ENCODE measurements at regions not wholly inside any gene's neighbourhood (a gene's known extent, or its start where the extent isn't known, plus 50 kb on each side); places are given as distances from the start of the nearest gene placed in this dataset.
"Not testable (repeated sequence)": the region's sequence is repeated elsewhere in the genome, so short reads cannot be mapped to it uniquely, and the experiment has no call there.

DNA sequence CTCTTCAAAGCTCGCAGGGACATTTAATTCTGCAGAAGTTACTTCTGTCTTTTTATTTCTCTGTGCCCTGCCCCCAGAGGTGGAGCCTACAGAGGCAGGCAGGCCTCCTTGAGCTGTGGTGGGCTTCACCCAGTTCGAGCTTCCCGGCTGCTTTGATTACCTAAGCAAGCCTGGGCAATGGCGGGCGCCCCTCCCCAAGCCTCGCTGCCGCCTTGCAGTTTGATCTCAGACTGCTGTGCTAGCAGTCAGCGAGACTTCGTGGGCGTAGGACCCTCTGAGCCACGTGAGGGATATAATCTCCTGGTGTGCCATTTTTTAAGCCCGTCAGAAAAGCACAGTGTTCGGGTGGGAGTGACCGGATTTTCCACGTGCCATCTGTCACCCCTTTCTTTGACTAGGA lies 1322.9 kb upstream of the ACO1 start:
- DNase-seq (ENCODE audit: low read depth in 2 of 2) = not testable (repeated sequence)

DNA sequence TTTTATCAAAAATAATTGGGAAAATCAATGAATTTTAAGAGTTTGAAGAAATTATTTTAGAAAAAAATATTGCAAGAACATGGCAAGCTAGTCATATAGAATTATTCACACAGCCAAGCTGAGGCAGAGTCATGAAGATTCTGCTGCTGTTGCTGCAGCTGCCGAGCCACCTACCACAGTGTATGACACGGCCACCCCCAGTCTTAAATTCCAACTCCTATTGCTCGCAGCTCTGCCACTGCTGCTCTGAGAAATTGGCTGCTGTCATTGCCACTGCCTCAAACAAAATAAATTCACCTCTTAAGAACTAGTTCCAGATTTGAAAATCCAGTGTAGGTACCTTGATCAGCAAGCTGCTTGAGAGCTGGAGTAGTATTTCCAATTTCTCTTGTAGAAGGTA lies 1318.8 kb upstream of the ACO1 start:
- no peak for DNase-seq (ENCODE audit: low read depth in 2 of 2)

DNA sequence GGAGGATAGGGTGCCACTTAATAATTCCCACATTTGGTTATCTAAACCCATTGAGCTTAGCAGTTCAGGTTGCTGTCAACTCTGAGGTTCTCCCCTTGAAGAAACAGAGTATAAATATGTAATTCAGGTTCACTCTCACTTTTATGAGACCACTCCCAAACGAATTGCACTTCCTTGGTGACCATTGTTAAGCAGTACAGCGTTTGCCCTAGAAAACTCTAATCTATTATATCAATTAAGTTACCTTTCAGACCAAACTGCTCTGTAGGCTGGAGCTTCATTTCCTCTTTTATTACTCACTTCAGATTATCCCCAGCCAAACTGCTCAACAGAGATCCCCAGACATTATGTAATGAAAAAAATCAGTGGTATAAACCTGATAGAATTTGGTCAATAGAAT lies 1317.0 kb upstream of the ACO1 start:
- DNase-seq (ENCODE audit: low read depth in 2 of 2) = no peak

DNA sequence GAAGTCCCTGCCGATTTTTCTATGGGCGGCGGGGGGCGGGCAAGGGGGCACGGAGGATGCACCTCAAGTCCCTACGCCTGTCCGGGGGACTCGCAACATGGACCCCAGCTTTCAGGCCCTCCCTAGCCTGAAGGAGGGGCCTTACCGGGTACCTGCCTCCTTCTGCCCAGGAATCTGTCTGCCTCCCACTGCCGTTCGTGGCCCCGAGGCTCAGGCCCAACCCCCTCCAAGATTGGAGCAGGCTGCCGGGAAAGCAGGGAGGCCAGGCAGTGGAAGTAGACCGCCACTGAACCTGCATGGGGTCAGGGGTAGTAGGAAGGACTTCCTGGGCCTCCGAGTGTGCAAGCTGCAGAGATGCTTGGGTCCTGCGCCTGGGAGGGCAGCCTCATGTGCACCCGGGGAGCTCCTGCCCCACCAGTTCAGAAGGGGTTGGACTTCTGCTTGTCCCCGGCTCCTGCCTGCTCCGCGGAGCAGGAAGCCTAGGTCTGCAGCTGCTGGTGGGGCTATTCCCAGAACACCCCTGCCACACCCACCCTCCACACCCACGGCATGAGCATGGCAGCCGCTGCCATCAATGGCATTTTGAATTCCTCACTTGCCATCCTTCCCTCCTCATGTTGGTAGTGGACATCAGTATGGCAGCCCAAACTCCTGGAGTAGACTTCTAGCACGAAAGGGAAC lies 1312.7 kb upstream of the ACO1 start:
- DNase-seq (ENCODE audit: low read depth in 2 of 2) = no peak

DNA sequence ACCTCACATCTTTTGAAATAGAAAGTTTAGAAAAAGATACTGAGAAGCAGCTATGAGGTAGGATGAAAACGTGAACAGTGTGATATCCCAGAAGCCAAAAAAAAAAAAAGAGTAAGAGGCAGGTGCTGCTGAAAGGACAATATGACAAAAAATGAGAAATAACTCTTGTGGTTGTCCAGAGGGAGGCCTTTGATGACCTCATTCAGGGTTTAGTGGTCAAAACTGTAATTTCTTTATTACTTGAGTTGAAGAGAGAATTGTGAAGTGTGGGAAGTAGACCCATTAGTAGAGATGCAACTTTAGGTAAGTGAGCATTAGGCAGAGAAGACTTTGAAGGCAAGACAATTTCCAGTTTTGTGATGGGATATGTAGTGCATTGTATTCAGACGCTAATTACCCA lies 1306.3 kb upstream of the ACO1 start:
- no peak for DNase-seq (ENCODE audit: low read depth in 2 of 2)

DNA sequence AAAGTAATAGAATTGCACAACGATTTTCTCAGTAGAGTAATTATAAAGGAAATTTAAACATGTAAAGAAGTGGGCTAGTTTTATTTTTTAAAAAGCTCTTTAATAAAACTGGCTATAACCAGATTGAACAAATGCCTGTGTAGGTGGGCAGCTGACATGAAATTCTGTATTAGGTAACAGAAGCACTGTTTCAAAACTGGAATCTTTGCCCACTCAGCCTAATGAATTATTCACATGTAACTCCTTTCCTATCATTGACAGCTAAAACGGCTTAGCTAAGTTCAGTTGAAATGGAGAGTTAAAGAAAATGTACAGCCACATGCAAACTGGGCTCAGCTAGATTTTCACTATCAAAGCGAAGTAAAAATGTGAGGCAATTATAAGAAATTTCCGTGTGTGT lies 1300.1 kb upstream of the ACO1 start:
- no peak for DNase-seq (ENCODE audit: low read depth in 2 of 2)

DNA sequence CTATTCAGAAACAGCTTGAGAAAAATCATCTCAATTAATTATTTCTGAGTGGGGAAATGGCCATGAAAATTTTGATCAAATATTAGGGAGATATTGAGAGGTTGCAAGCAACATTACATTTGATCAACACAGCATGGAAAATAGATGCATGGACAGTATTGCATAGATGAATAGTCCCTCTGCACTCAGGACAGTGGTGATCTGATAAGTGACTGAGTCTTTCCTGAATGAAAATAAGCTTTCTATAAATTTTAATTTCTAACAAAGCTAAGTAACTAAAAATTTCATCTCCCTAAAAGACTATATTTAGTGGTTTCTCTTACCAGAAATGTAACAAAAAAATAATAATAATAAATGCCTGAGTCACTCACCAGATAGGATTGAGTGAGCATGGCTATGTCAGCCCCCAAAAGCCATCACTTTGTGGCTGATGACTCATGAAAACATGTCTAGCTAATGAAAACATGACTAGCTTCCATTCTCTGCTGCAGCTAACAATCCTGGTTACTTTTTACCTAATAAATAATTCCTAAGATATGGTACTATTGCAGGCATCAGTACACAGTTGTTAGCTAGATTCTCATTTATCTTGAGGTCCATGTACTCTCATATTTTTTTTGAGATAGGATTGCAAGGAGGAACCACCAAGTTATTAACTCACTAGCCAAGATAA lies 1294.8 kb upstream of the ACO1 start:
- no peak for DNase-seq (ENCODE audit: low read depth in 2 of 2)

DNA sequence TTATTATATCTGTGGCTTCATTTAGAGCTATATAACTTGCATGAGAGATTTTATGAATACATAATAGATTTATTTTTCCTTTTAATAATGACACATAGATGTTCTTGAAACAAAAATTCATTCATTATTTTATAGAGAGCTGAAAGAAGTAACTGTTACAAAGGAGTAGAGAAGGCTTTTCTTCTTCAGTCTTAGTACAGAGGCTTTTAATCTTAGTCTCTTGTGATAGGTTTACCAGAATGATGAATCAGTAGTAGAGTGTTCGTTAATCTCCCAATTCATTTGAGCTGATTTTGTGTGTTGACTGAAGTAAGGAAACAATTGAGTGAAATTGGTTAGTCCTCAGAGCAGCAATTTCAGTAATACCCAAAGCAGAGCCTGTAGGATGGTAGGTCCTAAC lies 1284.1 kb upstream of the ACO1 start:
- DNase-seq (ENCODE audit: low read depth in 2 of 2) = no peak

DNA sequence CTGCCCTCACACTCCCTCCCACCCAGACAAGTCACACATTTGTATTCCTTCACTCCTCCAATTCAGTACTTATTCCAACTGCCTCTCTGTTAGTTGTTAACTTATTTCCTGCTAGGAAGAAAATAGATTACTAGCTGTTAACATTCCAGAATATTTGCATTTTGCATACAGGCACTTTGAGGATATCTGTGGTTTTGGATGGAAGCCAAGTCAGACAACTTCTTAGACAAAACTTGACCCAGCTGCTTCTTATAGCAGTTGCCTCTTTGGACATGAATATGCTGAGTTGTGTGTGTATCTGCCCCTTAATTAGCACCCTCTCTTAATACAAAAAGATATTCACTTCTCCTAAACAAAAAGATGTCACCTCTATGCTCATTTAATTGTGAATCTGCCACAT lies 1280.6 kb upstream of the ACO1 start:
- DNase-seq (ENCODE audit: low read depth in 2 of 2) = no peak

DNA sequence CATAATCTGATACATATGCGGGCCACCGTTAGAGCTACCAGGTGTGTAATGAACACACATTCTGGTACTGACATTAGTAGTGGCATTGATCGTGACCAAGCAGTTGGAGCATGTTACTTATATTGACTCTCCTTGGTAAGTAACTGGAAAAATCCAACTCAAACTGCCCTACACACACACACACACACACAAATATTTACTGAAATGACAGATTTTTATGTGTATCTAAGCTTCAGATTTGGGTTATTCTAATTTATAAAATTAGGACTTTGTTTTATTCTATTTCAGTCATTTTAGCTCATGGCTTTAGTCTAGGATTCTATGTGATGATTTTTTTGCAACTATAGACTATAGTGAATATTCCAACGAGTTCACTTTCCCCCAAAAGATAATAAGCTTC lies 1280.2 kb upstream of the ACO1 start:
- DNase-seq (ENCODE audit: low read depth in 2 of 2) = no peak

DNA sequence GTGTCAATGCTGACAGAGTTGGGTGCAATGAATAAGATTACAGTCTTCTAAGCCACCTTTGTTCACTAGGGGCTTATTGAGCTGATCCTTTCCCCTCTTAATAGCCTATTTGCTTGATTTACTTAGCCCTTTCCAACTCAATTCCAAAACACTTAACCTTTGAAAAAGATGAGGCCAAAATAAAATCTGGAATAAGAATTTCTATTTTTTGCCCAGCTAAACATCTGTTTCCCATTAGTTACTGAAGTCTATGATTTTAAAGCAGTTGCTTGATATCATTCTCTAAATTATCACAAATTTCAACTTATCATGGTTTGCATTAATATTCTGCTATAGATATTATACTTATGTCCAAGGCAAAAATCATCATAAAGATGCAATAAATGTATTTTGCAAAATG lies 1272.0 kb upstream of the ACO1 start:
- no peak for DNase-seq (ENCODE audit: low read depth in 2 of 2)

DNA sequence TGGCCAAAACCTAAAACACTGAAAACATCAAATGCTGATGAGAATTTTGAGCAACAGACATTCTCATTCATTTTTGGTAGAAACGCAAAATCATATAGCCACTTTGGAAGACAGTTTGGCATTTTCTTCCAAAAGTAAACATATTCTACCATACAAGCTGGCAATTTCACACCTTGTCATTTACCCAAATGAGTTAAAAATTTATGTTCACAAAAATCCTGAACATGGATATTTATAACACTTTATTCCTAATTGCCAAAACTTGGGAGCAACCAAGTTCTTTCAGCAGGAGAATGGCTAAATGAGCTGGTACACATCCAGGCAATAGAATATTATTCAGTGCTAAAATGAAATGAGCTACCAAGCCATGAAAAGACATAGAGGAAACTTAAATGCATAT lies 1270.1 kb upstream of the ACO1 start:
- DNase-seq (ENCODE audit: low read depth in 2 of 2) = no peak

DNA sequence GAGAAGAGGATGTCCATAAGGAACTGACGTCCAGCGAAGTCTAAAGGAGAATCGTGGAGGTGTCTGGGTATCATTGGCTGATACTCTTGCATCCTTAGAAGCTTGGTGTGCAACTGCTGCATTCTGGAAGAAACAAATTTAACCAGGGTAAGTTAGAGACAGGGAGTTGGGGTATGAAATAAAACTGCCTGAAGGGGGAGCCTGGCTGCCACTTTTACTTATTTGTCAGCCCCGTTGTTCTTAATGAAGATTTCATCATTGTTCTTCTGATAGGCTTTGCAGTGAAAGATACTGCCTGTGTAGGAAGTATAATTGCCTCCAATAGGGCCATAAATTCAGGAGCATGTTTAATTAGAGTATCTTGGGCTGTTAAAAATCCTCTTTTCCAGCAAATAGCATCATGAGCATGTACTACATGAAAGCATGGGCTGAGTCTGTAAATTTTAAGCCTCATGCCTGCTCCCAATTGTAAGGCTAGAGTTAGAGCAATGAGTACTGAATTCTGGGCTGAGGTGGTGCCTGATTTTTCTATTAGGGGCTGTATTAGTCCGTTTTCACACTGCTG lies 1264.5 kb upstream of the ACO1 start:
- no peak for DNase-seq (ENCODE audit: low read depth in 2 of 2)

DNA sequence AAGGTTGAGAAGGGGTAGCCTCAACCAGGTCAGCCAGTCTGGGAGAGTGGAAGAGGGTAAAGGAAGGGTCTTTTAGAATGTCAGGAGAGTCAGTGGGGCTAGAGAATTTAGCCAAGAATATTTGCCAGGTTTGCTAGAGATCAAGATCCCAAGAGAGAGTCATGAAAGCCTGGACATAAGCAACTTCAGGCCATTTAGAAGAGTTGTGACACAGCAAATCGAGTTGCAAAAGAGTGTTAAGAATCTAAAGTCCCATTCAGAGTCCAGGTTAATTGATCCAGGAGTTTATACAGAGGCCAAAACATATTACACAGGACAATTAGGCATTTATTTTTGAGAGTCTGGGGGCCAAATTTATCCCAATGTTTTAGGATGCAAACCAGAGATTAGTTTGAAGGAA lies 1260.1 kb upstream of the ACO1 start:
- no peak for DNase-seq (ENCODE audit: low read depth in 2 of 2)

DNA sequence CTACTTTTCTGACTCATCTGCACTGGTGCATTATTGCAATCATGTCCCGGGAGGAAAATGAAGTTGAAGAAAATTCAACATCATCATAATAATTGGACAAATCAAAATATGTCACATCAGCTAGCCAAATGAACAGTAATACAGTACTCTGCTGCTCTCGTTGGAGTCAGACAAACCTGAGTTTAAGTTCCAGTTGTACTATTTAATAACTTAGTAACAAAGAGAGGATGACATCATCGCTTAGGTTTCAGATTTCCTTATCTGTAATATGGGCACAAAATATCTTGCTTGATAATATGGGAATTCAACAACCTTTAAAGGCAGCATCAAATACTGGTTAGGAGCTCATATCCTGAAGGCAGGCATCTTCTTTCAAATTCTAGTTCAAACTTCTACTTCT lies 1248.9 kb upstream of the ACO1 start:
- no peak for DNase-seq (ENCODE audit: low read depth in 2 of 2)

DNA sequence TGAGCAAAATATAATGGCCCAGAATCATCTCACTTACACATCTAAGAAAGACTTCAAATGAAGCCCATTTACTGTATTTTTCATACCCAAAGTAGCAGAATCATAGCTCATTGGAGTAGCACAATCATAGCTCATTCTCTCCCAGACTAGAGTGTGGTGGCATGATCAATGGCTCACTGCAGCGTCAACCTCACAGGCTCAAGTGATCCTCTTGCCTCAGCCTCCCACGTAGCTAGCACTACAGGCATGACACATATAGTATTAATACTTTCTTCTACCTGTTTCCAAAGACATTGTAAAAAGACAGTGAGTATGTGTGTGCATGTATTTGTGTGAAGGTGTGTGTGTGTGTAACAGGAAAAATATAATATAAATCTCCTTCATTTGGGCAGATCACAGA lies 1247.9 kb upstream of the ACO1 start:
- no peak for DNase-seq (ENCODE audit: low read depth in 2 of 2)

DNA sequence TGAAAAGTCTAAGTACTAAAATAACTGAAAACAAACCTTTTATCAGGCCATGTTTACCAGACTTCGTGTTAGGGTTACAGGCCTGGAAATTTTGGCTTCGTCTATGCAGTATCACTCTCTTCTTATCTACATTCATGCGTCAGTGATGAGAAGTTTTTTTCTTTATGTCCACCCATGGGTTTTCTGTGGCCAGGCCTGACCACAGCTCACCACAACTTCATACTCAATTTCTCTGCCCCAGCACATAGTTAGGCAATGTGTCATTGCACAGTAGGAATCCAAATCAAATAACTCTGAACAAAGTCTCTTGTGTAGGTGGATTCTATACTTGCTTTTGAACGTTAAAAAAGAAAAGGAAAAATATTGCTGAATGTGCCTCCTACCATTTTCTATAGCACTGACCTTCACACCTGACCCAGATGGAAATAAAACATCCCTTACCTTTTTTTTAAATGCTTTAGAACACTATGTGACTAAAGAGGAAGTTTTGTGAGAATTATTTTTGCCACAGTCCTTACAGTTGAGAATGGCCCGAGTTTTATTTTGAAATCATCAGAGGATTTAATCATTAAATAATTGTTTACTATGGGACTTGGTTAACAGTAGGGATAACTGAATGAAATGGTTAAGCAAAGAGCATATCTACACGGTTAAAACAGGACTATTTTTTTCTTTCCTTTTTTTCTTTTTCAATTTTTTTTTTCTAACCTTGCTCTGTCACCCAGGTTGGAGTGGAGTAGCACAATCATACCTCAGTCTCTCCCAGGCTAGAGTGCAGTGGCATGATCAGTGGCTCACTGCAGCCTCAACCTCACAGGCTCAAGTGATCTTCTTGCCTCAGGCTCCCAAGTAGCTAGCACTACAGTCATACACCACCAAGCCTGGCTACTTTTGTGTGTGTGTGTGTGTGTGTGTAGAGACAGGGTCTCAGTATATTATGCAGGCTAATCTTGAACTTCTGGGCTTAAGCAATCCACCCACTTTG lies 1247.0 kb upstream of the ACO1 start:
- no peak for DNase-seq (ENCODE audit: low read depth in 2 of 2)

DNA sequence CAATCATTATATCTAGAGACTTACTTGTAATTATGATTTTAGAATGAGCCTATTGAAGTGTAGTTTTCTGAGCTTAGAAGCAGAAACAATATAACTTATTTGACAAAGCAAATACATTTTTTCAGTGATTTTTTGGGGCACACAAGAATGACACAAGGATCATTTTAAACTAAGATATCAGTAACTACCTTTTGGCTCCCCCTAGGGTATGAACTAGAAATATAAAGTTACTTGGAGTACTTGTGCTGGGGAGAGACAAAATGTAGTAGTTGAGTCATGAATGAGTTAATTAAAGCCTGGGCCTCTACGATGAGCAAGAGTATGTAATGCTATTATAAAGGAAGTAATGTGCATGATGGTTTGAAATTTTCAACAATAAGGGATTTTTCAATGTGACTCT lies 1244.1 kb upstream of the ACO1 start:
- DNase-seq (ENCODE audit: low read depth in 2 of 2) = no peak

DNA sequence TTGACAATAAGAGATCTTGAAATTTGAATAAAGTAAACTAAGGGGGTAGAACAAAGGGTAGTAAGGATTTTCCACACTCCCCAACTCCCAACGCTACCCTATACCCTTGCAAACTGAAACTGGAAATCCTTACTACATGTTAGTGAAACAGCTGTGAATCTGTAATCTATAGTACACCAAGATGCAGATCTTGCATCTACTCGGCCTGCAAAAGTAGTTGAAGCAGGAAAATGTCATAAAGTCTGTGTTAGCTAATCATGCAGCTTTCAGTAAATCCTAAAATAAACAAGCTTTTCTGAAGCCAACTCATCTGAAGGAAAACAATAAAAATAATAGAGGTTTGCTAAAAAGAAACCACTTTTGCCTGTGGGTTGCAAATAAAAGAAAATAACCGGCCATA lies 1242.0 kb upstream of the ACO1 start:
- DNase-seq (ENCODE audit: low read depth in 2 of 2) = no peak

DNA sequence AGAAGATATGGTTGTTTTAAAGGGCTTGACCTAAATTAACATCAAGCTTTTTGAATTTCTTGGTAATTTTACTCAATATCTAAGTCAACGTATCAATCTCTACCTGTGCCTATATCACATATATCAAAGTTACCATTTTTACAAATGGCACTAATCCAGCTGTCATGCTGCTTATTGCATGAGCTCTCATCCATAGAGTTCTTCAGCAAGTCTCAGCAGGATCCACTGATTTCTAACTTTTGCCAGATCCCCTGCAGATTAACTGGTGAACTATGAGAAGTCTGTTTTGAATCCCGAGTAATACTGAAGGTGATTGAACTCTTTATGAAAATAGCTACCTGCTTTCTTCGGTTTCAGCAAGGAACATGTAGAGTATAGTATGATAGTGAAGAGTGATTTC lies 1239.8 kb upstream of the ACO1 start:
- DNase-seq (ENCODE audit: low read depth in 2 of 2) = no peak

DNA sequence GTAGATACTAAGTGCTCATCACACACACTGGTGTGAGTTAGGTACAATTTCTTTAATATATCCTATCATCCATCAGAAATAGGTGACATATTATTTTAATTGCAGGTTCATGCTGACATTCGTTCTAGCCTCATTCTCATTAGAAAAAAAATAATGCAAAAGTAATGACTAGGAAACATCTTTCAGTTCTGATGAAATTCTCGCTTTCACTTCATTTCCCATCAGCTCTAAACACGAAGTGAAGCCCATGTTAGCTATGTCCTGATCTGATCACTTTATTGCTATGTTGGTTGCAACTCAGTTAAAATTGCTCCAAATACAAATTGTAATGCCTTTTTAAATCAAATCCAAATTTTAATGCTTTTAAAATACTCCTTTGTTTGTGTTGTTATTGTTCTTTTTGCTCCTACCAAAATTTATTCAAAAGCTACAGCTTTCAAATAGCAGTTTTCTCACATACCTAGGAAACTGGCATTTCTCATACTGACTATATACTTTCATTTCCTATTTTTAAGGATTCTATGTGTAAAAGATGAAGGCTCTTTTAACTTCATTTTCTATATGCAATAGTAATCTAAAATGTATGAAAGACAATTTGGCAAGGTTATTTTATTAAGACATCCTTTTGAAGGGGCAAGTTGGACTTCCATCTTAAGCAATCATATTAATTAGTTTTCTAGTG lies 1237.8 kb upstream of the ACO1 start:
- no peak for DNase-seq (ENCODE audit: low read depth in 2 of 2)
